Hepatocyte (in vitro differentiated cells): ENCODE measurements at regions not wholly inside any gene's neighbourhood (a gene's known extent, or its start where the extent isn't known, plus 50 kb on each side); places are given as distances from the start of the nearest gene placed in this dataset.

Source experiments
- EZH2phosphoT487 ChIP-seq: fragments of 200-600 bp; sonication (generic); IDR thresholded peaks from one replicate; pipeline ENCODE4 v1.6.1; 2018; ENCODE audit warnings: antibody characterized with exemption, mild to moderate bottlenecking, low read depth, moderate library complexity; ENCODE audit not compliant: unreplicated experiment, severe bottlenecking
- TF ChIP-seq, protein P1 (sequence below): fragments of 200-600 bp; sonication (generic); IDR thresholded peaks from 2 replicates; pipeline ENCODE4 v1.5.1; 2016; ENCODE audit warnings: antibody characterized with exemption, mild to moderate bottlenecking; ENCODE audit not compliant: poor library complexity

GRCh38 chr2:41806286-41806685, 241.5 kb upstream of the PKDCC start:
- TF ChIP-seq, protein P1, sequence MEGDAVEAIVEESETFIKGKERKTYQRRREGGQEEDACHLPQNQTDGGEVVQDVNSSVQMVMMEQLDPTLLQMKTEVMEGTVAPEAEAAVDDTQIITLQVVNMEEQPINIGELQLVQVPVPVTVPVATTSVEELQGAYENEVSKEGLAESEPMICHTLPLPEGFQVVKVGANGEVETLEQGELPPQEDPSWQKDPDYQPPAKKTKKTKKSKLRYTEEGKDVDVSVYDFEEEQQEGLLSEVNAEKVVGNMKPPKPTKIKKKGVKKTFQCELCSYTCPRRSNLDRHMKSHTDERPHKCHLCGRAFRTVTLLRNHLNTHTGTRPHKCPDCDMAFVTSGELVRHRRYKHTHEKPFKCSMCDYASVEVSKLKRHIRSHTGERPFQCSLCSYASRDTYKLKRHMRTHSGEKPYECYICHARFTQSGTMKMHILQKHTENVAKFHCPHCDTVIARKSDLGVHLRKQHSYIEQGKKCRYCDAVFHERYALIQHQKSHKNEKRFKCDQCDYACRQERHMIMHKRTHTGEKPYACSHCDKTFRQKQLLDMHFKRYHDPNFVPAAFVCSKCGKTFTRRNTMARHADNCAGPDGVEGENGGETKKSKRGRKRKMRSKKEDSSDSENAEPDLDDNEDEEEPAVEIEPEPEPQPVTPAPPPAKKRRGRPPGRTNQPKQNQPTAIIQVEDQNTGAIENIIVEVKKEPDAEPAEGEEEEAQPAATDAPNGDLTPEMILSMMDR: no peak
- TF ChIP-seq EZH2phosphoT487: no peak
